GM19372 (cell line): ENCODE measurements at regions not wholly inside any gene's neighbourhood (a gene's known extent, or its start where the extent isn't known, plus 50 kb on each side); places are given as distances from the start of the nearest gene placed in this dataset.

Source experiments
- ATAC-seq: cut with Tn5 transposase; IDR thresholded peaks from one replicate; pipeline ENCODE4 v1.9.1; 2021; ENCODE audit warnings: mild to moderate bottlenecking, low read depth, moderate library complexity; ENCODE audit not compliant: unreplicated experiment

GRCh38 chr11:23719016-23719415 is 777.8 kb upstream of the LUZP2 start:
- ATAC-seq: no peak

GRCh38 chr11:23723861-23724260 is 773.0 kb upstream of the LUZP2 start:
- ATAC-seq: no peak

GRCh38 chr11:23725752-23726151 is 771.1 kb upstream of the LUZP2 start:
- no peak for ATAC-seq

GRCh38 chr11:23727387-23727786 is 769.5 kb upstream of the LUZP2 start:
- no peak for ATAC-seq

GRCh38 chr11:23727794-23728193 is 769.1 kb upstream of the LUZP2 start:
- ATAC-seq: no peak

- ATAC-seq: no peak
Observed at GRCh38 chr11:23729088-23729487, 767.8 kb upstream of the LUZP2 start.

GRCh38 chr11:23730307-23730998 is 766.4 kb upstream of the LUZP2 start:
- no peak for ATAC-seq

GRCh38 chr11:23732026-23732425 is 764.8 kb upstream of the LUZP2 start:
- ATAC-seq: no peak

GRCh38 chr11:23746896-23747295 is 750.0 kb upstream of the LUZP2 start:
- ATAC-seq: no peak

- ATAC-seq: no peak
Observed at GRCh38 chr11:23749762-23750430, 747.0 kb upstream of the LUZP2 start.

- no peak for ATAC-seq
Observed at GRCh38 chr11:23751280-23751679, 745.6 kb upstream of the LUZP2 start.

GRCh38 chr11:23755076-23755475 is 741.8 kb upstream of the LUZP2 start:
- no peak for ATAC-seq

- no peak for ATAC-seq
Observed at GRCh38 chr11:23755769-23756168, 741.1 kb upstream of the LUZP2 start.

GRCh38 chr11:23759489-23759888 is 737.4 kb upstream of the LUZP2 start:
- ATAC-seq: no peak

GRCh38 chr11:23764286-23764685 is 732.6 kb upstream of the LUZP2 start:
- ATAC-seq: no peak

- no peak for ATAC-seq
Observed at GRCh38 chr11:23765682-23766252, 731.1 kb upstream of the LUZP2 start.

GRCh38 chr11:23767576-23767975 is 729.3 kb upstream of the LUZP2 start:
- no peak for ATAC-seq

GRCh38 chr11:23769214-23769613 is 727.6 kb upstream of the LUZP2 start:
- ATAC-seq: no peak

- no peak for ATAC-seq
Observed at GRCh38 chr11:23772081-23772480, 724.8 kb upstream of the LUZP2 start.

GRCh38 chr11:23778971-23779370 is 717.9 kb upstream of the LUZP2 start:
- ATAC-seq: no peak

- ATAC-seq: no peak
Observed at GRCh38 chr11:23780231-23780630, 716.6 kb upstream of the LUZP2 start.
